Activated CD4-positive, alpha-beta memory T cell treated with anti-CD3 and anti-CD28 coated beads, Interleukin-2, amount 10 ng/mL, durations not matched to agents 7 days and 5 days (primary cell): ENCODE measurements at regions not wholly inside any gene's neighbourhood (a gene's known extent, or its start where the extent isn't known, plus 50 kb on each side); places are given as distances from the start of the nearest gene placed in this dataset.
"Not testable (repeated sequence)": the region's sequence is repeated elsewhere in the genome, so short reads cannot be mapped to it uniquely, and the experiment has no call there.

Source experiments
- CTCF ChIA-PET: fragments of 350-600 bp; sonication (Branson Sonifier 250); formaldehyde crosslinking; loops from one replicate; lab custom pipeline; 2021; ENCODE audit warnings: antibody characterized with exemption, inconsistent platforms; lab: Charles Lee
- POLR2A ChIA-PET: fragments of 350-600 bp; sonication (Branson Sonifier 250); formaldehyde crosslinking; loops from one replicate; lab custom pipeline; 2021; ENCODE audit warnings: antibody characterized with exemption; lab: Charles Lee
- DNase-seq: peaks from one replicate; pipeline ENCODE4 v3.0.0-alpha.2; 2020
- H3K27ac Mint-ChIP-seq: one replicate; pipeline ENCODE4 v1.8.0; 2021; ENCODE audit warnings: mild to moderate bottlenecking, mixed read lengths
- H3K27me3 Mint-ChIP-seq: one replicate; pipeline ENCODE4 v1.8.0; 2021; ENCODE audit warnings: mixed read lengths
- H3K36me3 Mint-ChIP-seq: one replicate; pipeline ENCODE4 v1.8.0; 2021; ENCODE audit warnings: low read depth, mixed read lengths
- H3K4me1 Mint-ChIP-seq: one replicate; pipeline ENCODE4 v1.8.0; 2021; ENCODE audit warnings: mixed read lengths
- H3K4me3 Mint-ChIP-seq: one replicate; pipeline ENCODE4 v1.8.0; 2021; ENCODE audit warnings: mild to moderate bottlenecking, mixed read lengths
- H3K9me3 Mint-ChIP-seq: one replicate; pipeline ENCODE4 v1.8.0; 2021; ENCODE audit warnings: mixed read lengths

DNA sequence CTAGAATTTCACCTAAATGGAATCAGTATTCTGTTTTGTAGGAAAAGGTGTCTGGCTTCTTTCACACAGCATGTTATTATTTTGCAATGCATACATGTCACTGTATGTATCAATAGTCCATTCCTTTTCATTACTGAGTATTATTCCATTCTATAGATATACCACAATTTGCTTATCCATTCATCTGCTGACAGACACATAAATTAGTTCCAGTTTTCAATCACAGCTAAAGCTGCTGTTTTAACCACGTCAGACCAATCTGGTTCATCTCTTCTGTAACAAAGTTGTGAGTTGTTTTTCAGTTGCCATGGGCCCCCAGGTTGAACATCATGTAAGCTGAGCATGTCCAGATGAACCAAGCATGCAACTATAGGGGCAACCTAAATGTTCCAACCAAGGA, 282.1 kb upstream of the MKLN1 start:
- peaks cover 3% of the 10 kb centered on the region for H3K9me3 Mint-ChIP-seq
- no peak overlapping the region for H3K4me3 Mint-ChIP-seq
- H3K27me3 Mint-ChIP-seq, result no peaks in the 10 kb centered on the region
- H3K4me1 Mint-ChIP-seq, result peaks cover 58% of the 10 kb centered on the region
- POLR2A ChIA-PET, result interaction anchor here (1.3 kb wide), 1 partner anchor 86 kb away, joined by 3 read pairs; no protein-coding TSS in a partner anchor
- CTCF ChIA-PET, result interaction anchor here (1.3 kb wide), 1 partner anchor 149 kb away, joined by 6 read pairs; no protein-coding TSS in a partner anchor
- H3K36me3 Mint-ChIP-seq, result peaks cover 59% of the 10 kb centered on the region
- H3K27ac Mint-ChIP-seq, result no peak overlapping the region
- DNase-seq, result no peak

DNA sequence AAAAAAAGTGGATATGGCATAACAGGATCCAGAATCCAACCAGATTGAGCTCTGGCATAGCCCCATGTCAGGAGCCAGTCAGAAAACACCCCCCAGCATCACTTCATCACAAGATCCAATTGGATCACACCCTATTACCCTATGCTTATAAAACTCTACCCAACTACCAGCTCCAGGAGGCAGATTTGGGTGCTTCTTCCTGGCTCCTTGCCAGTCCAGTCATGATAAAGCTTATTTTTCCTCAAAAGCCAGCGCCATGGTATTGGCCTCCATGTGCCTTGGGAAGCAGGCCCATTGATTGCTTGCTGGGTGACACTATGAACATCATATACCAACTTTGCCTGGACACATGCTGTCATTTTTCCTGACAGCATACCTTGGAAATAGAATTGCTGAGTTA, 281.4 kb upstream of the MKLN1 start:
- Mint-ChIP-seq H3K9me3 (peaks cover 3% of the 10 kb centered on the region), H3K27ac (no peak overlapping the region), H3K27me3 (no peaks in the 10 kb centered on the region), H3K4me3 (no peak overlapping the region), H3K4me1 (peaks cover 58% of the 10 kb centered on the region), H3K36me3 (peaks cover 61% of the 10 kb centered on the region)
- ChIA-PET CTCF (interaction anchor here (0.6 to 0.7 kb wide), 3 partner anchors 11 to 348 kb away, joined by 3 to 6 read pairs (median 4); no protein-coding TSS in a partner anchor), POLR2A (interaction anchor here (1.3 to 1.7 kb wide), 2 partner anchors 63 to 87 kb away, joined by 3 to 5 read pairs; no protein-coding TSS in a partner anchor)
- DNase-seq, result no peak

DNA sequence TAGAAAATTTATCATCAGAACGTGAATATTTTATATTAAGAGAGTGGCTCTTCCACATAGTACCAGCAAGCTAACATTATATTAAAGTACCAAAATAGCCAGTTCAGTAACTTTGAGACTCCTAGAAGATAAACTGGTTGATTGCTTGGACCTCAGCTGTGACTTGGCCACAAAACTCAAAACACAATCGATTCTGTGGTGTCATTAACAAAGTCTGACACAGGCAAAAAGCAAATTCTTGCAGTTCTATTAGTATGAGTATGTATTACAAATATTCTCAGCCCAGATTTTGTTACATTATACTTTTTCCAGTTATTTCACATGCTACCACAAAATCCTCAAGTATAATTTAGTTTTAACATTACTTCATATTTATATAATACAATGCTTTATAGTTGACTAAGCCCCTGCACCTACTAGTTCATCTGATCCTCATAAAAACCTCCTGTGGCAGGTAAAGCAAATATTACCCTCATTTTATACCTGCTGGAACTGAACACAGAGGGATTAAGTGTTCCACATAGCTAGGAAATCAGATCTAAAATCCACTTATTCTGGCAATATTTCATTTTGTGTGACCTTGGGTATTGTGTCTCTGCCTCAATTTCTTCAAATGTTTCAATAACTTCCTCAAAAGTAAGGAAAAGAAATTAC, 279.9 kb upstream of the MKLN1 start:
- POLR2A ChIA-PET, result interaction anchor here (1.1 to 1.7 kb wide), 2 partner anchors 35 to 62 kb away, joined by 3 to 5 read pairs; no protein-coding TSS in a partner anchor
- Mint-ChIP-seq H3K27ac (no peak overlapping the region), H3K36me3 (peaks cover 58% of the 10 kb centered on the region), H3K27me3 (no peaks in the 10 kb centered on the region), H3K4me1 (peaks cover 57% of the 10 kb centered on the region), H3K4me3 (no peak overlapping the region), H3K9me3 (peaks cover 3% of the 10 kb centered on the region)
- DNase-seq, result no peak
- CTCF ChIA-PET, result interaction anchor here (0.6 kb wide), 1 partner anchor 10 kb away, joined by 3 read pairs; no protein-coding TSS in a partner anchor

DNA sequence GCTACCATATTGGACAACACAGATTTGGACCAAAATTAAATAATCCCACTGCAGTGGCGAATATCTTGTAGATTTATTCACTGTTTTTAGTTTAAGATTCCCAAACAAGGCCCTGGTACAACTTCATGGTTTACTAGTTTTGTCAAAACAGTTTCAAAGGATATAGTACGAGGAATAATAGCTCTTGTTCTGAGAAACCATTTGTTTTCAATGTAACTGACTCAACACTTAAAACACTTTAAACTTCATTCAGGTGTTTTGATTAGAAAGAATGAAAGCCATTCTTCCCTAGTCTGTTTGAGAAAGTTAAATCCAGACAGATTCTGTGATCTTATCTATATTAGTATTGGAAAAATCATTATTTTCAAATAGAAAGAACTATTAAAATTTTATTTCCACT, 276.4 kb upstream of the MKLN1 start:
- peaks cover 59% of the 10 kb centered on the region for H3K36me3 Mint-ChIP-seq
- H3K4me1 Mint-ChIP-seq, result peaks cover 65% of the 10 kb centered on the region
- no peak overlapping the region for H3K27ac Mint-ChIP-seq
- POLR2A ChIA-PET, result interaction anchor here (0.7 to 1.4 kb wide), 2 partner anchors 91 to 139 kb away, joined by 3 to 4 read pairs; no protein-coding TSS in a partner anchor
- CTCF ChIA-PET, result no interaction called here
- no peak for DNase-seq
- peaks cover under 1% of the 10 kb centered on the region for H3K9me3 Mint-ChIP-seq
- H3K27me3 Mint-ChIP-seq, result no peaks in the 10 kb centered on the region
- H3K4me3 Mint-ChIP-seq, result no peak overlapping the region

DNA sequence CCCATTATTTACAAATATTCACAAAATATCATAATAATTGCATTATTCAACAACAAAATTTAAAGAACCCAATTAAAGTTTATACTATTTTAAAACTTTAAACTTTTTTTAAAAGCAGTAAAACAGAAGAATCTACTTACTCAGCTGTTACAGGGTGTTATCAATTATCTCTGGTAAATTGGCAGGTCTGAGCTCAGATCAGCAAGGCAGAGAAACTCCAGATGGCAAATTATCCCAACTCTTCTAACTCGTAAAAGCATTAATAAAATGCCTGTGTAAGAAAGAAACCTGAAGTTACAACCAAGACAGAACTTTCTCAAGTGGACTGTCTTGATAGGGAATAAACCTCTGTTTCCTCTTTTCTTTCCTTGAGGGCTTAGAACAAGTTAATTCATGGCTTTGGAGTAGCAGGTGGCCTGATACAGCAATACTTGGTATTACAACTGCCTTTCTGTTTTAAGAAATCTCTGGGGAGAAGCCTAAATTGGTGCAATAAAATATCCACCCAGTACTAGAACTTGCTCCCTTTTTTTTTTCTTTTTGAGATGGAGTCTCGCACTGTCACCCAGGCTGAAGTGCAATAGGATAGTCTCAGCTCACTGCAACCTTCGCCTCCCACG, 275.3 kb upstream of the MKLN1 start:
- Mint-ChIP-seq H3K4me3 (no peak overlapping the region), H3K36me3 (peaks cover 58% of the 10 kb centered on the region), H3K27ac (no peak overlapping the region), H3K4me1 (peaks cover 68% of the 10 kb centered on the region), H3K9me3 (no peaks in the 10 kb centered on the region), H3K27me3 (no peaks in the 10 kb centered on the region)
- CTCF ChIA-PET, result interaction anchor here (0.6 to 1.8 kb wide), 2 partner anchors 81 to 155 kb away, joined by 3 to 4 read pairs; no protein-coding TSS in a partner anchor
- no peak for DNase-seq
- POLR2A ChIA-PET, result interaction anchor here (1.7 kb wide), 1 partner anchor 17 kb away, joined by 5 read pairs; no protein-coding TSS in a partner anchor

DNA sequence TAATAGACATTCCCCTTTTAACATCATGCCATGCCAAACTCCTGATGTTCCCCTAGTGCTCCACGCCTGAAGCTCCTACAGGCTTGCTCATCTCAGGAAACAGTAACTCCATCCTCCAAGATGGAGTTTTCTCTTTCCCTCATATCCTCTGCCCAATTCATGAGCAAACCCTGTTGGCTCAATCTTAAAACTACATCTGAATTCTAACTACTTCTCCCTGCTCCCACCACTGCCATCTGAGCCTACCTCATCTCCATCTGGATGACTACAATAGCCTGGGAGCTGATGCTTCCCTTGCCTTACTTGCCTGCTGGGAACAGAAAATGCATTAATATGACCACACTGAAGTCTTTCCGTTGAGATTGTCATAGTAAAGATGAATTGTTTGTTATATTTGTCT, 271.7 kb upstream of the MKLN1 start:
- no peak overlapping the region for H3K27ac Mint-ChIP-seq
- no peak overlapping the region for H3K4me3 Mint-ChIP-seq
- no peak for DNase-seq
- H3K9me3 Mint-ChIP-seq, result peaks cover 3% of the 10 kb centered on the region
- CTCF ChIA-PET, result interaction anchor here (1.1 to 6.5 kb wide), 2 partner anchors 12 to 16 kb away, joined by 4 to 48 read pairs; no protein-coding TSS in a partner anchor
- H3K36me3 Mint-ChIP-seq, result peaks cover 47% of the 10 kb centered on the region
- no peaks in the 10 kb centered on the region for H3K27me3 Mint-ChIP-seq
- POLR2A ChIA-PET, result interaction anchor here (1.2 to 2.5 kb wide), 4 partner anchors 13 to 272 kb away, joined by 3 to 10 read pairs (median 4); partner anchors contain the start of gene MKLN1
- H3K4me1 Mint-ChIP-seq, result peaks cover 56% of the 10 kb centered on the region

DNA sequence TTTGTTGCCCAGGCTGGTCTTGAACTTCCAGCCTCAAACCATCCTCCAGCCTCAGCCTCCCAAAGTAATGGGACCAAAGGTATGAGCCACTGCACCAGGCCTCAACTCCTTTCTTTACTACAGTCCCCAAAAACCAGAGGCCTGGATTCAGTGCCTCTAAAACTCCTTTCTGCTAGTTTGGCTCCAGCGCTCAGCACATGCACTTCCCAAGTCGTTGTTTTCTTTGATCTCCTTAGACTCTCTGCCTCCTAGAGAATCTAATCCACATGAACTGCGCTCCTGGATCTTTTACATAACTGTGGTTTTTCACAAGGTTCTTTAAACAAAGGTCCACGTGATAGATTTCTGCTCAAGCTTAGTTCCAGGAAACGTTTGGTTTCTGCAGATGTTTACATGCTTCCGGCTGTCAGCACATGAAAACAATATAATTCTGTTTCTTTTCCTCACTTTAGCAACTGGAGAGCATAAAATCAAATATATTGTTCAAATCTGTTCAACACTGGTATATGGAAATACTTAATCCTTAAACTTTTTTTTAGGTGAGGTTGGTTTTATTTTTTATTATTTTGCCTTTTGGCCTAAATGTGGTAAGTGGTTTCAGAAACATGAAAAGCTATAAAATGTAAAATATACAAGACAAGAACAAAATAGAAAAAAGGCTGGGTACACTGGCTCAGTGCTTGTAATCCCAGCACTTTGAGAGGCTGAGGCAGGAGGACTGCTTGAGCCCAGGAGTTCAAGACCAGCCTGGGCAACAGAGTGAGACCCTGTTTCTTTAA, 270.5 kb upstream of the MKLN1 start:
- CTCF ChIA-PET, result interaction anchor here (0.5 to 6.5 kb wide), 15 partner anchors 10 to 347 kb away, joined by 3 to 48 read pairs (median 3); no protein-coding TSS in a partner anchor
- H3K4me1 Mint-ChIP-seq, result peaks cover 57% of the 10 kb centered on the region

DNA sequence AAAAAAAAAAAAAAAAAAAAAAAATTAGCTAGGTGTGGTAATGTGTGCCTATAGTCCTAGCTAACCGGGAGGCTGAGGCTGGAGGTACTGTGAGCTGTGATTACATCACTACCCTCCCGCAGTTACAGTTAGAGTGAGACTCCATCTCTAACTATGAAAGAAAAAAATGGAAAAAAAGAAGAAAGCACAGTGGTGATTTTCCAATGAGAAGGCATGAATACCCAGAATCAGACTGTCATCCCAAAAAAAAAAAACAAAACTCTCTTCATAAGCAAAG, 269.9 kb upstream of the MKLN1 start:
- Mint-ChIP-seq H3K36me3 (peaks cover 55% of the 10 kb centered on the region), H3K4me3 (peak overlapping the region; percentile 61), H3K27ac (peak overlapping the region; percentile 96), H3K4me1 (peaks cover 52% of the 10 kb centered on the region), H3K9me3 (peaks cover 3% of the 10 kb centered on the region), H3K27me3 (no peaks in the 10 kb centered on the region)
- DNase-seq, result peak; percentile 49
- POLR2A ChIA-PET, result interaction anchor here (0.6 to 2.5 kb wide), 12 partner anchors 8 to 162 kb away, joined by 3 to 17 read pairs (median 5); no protein-coding TSS in a partner anchor
- CTCF ChIA-PET, result interaction anchor here (0.6 to 6.5 kb wide), 18 partner anchors 10 to 346 kb away, joined by 3 to 48 read pairs (median 3); no protein-coding TSS in a partner anchor

More for the DNA sequence above, 270.5 kb upstream of the MKLN1 start:
- peak; percentile 34 for DNase-seq
- Mint-ChIP-seq H3K4me3 (peak overlapping the region; percentile 72), H3K36me3 (peaks cover 55% of the 10 kb centered on the region), H3K27ac (peak overlapping the region; percentile 96), H3K27me3 (no peaks in the 10 kb centered on the region), H3K9me3 (peaks cover 3% of the 10 kb centered on the region)
- POLR2A ChIA-PET, result interaction anchor here (0.6 to 2.5 kb wide), 14 partner anchors 9 to 271 kb away, joined by 3 to 17 read pairs (median 4); partner anchors contain the start of gene MKLN1

DNA sequence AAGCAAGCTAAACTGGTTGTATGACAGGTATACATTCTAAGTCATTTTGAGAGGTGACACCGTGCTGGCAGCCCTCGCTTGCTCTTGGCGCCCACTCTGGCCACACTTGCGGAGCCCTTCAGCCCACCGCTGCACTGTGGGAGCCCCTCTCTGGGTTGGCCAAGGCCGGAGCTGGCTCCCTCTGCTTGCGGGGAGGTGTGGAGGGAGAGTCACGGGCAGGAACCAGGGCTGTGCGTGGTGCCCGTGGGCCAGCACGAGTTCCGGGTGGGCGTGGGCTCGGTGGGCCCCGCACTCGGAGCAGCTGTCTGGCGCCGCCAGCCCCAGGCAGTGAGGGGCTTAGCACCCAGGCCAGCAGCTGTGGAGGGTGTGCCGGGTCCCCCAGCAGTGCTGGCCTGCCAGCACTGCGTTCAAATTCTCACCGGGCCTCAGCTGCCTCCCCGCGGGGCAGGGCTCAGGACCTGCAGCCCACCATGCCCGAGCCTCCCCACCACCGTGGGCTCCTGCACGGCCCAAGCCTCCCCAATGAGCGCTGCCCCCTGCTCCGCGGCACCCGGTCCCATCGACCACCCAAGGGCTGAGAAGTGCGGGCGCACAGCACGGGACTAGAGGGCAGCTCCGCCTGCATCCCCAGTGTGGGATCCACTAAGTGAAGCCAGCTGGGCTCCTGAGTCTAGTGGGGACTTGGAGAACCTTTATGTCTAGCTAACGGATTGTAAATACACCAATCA, 269.0 kb upstream of the MKLN1 start:
- not testable (repeated sequence) for H3K9me3 Mint-ChIP-seq, H3K27me3 Mint-ChIP-seq, DNase-seq, H3K4me3 Mint-ChIP-seq
- Mint-ChIP-seq H3K4me1 (peaks cover 52% of the 10 kb centered on the region), H3K36me3 (peaks cover 63% of the 10 kb centered on the region), H3K27ac (peak overlapping the region; percentile 96)
- CTCF ChIA-PET, result interaction anchor here (0.7 to 6.5 kb wide), 6 partner anchors 9 to 155 kb away, joined by 3 to 48 read pairs (median 4); no protein-coding TSS in a partner anchor
- POLR2A ChIA-PET, result interaction anchor here (0.8 to 2.2 kb wide), 5 partner anchors 9 to 268 kb away, joined by 3 to 17 read pairs (median 4); partner anchors contain the start of gene MKLN1

DNA sequence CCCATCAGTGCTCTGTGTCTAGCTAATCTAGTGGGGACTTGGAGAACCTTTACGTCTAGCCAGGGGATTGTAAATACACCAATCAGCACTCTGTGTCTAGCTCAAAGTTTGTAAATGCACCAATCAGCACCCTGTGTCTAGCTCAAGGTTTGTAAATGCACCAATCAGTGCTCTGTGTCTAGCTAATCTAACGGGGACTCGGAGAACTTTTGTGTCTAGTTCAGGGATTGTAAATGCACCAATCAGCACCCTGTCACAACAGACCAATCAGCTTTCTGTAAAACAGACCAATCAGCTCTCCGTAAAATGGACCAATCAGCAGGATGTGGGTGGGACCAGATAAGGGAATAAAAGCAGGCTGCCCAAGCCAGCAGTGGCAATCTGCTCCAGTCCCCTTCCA, 268.3 kb upstream of the MKLN1 start:
- not testable (repeated sequence) for DNase-seq, H3K4me3 Mint-ChIP-seq, H3K9me3 Mint-ChIP-seq, H3K27me3 Mint-ChIP-seq
- H3K27ac Mint-ChIP-seq, result peak overlapping the region; percentile 21
- ChIA-PET POLR2A (interaction anchor here (0.8 to 0.9 kb wide), 3 partner anchors 8 to 268 kb away, joined by 3 to 5 read pairs (median 4); partner anchors contain the start of gene MKLN1), CTCF (interaction anchor here (0.6 to 6.5 kb wide), 2 partner anchors 8 to 47 kb away, joined by 3 to 48 read pairs; no protein-coding TSS in a partner anchor)
- H3K4me1 Mint-ChIP-seq, result peaks cover 47% of the 10 kb centered on the region
- H3K36me3 Mint-ChIP-seq, result peaks cover 59% of the 10 kb centered on the region

DNA sequence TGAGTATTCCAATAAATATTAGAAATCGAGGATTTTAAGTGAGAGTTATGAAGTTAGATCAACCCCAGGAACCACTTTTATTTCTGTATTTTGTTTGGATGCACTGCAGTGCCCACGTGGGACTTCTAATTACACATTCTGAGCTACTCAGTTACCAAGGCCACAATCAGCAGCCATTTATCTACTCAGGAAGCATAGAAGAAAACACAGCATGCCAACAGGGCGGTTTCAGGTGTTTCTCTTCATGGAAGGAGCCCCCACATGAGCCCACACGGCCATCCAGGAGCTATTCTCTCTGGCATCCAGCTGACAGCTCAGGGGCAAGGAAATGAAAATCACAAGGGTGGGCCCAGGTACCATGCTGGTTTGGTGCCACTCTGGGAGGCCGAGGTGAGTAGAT, 266.5 kb upstream of the MKLN1 start:
- H3K27ac Mint-ChIP-seq, result no peak overlapping the region
- peaks cover 3% of the 10 kb centered on the region for H3K9me3 Mint-ChIP-seq
- no peak overlapping the region for H3K4me3 Mint-ChIP-seq
- H3K4me1 Mint-ChIP-seq, result peaks cover 37% of the 10 kb centered on the region
- POLR2A ChIA-PET, result interaction anchor here (1.0 kb wide), 1 partner anchor 33 kb away, joined by 3 read pairs; no protein-coding TSS in a partner anchor
- no peak for DNase-seq
- no peaks in the 10 kb centered on the region for H3K27me3 Mint-ChIP-seq
- CTCF ChIA-PET, result no interaction called here
- H3K36me3 Mint-ChIP-seq, result peaks cover 56% of the 10 kb centered on the region
